NCI-H226 (cell line): ENCODE measurements at regions not wholly inside any gene's neighbourhood (a gene's known extent, or its start where the extent isn't known, plus 50 kb on each side); places are given as distances from the start of the nearest gene placed in this dataset.
A peak's percentile ranks its signal among the peaks of the same experiment; 100 is the strongest.

ENCODE experiments used
- DNase-seq: peaks from one replicate; pipeline ENCODE4 v3.0.0-alpha.2; 2015

DNA sequence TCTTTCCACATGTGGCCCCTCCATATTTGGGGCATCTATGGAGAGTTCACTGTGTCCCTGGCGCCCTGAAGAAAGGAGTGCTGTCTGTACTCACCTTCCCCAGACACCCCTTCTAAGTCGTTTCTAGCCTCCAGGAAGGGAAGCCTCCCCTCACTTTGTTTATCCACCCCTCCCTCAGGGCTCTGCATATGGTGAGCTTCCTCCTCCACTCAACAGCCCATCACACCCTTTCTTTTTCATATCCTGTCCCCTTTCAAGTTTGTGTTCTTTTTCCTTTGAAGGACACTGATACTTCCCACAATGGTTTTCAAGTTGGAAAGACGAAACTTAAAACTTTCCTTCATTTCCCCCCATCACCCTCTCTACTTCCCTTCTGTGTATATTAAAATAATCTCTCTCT lies 291.4 kb upstream of the POU3F3 start:
- DNase-seq: no peak

- no peak for DNase-seq
Measured at GRCh38 chr2:104563398-104563996, 290.4 kb upstream of the POU3F3 start.

DNA sequence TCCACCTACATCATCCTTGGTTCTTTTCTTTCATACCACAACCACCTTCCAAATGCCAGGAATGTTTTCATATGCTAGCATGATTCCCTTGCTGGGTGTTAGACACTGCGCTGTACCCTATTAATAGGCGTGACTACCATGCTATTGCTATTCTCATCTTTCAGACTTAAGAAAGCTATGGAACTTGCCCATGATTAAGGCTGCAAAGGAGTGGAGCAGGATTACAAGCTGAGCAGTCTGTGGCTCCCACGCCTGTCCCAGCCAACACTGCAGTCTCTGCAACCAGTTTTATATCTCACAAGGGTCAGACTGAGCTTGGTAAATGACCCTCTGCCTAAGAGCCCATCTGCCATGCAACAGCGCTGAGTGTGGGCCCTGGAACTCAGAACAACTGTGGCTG lies 285.7 kb upstream of the POU3F3 start:
- DNase-seq: no peak

DNA sequence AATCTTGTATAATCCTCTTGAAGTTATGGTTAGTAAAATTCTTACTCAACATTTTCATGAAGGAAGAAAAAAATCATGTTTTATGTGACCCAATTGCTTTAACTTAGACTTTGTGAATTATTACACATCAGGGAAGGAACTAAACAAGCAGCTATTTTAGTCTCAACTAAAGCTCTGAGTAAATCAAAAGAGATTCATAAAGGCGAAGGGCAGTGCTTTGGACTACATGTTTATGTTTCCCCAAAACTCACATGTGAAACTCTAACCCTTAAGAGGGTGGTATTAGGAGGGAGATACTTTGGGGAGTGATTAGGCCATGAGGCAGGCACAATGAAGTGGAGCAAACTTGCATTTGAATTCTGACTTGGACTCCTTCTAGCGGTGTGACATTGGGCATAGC lies 283.7 kb upstream of the POU3F3 start:
- DNase-seq: no peak

GRCh38 chr2:104572834-104573233 lies 281.1 kb upstream of the POU3F3 start:
- DNase-seq: no peak

DNA sequence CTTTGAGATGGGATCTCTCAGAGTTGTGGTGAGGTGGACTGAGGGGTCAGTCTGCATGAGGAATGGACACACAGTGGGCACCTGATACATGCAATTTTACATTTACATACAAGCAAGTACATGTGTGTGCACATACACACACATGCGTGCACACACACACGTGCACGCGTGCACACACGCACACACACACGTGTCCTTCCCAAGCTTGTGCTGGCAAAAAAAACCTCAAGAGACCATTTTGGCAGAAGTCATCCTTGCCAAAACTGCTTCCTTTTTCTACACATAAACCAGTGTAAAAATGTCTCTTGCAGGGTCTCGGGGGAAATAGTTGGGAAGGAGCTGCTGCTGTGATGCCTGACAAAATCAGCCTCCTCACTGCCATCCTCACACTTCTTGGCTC lies 279.5 kb upstream of the POU3F3 start:
- DNase-seq: no peak

- DNase-seq: no peak
Measured at GRCh38 chr2:104577143-104577542, 276.8 kb upstream of the POU3F3 start.

DNA sequence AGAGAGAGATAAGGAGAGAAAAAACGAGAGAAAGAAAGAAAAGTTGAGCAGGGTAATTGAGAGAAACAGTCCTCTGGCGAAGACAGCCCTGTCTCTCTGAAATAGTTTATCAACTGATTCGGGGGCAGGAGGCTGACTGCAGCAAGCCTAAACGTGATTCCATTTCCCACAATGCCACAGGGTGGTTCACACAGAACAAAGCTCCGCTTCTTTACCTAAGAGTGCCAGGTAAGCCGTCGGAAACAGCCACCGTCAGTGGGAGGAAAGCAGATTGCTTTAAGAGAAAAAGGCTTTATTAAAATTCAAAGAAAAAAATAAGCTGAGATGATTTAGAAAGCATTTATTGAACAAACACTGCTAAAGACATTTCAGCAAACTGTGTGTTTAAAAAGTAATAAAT lies 271.4 kb upstream of the POU3F3 start:
- DNase-seq: no peak

GRCh38 chr2:104583811-104584210 lies 270.1 kb upstream of the POU3F3 start:
- DNase-seq: no peak

- no peak for DNase-seq
Measured at GRCh38 chr2:104584393-104584792, 269.5 kb upstream of the POU3F3 start.

- DNase-seq: no peak
Measured at GRCh38 chr2:104595576-104595975, 258.3 kb upstream of the POU3F3 start.

DNA sequence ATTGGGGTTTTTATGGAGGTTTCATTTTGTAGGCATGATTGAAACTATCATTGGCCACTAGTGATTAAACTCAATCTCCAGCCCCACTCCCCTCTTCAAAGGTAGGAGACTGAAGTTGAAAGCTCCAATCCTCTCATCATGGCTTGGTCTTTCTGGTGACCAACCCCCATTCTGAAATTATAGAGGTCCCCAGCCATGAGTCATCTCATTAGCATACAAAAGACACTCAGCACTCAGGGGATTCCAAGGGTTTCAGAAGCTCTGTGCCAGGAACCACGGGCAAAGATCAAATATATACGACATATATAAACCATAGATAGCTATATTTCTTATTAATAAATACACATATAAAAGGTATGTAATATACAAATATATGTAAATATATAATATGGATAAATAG lies 256.0 kb upstream of the POU3F3 start:
- no peak for DNase-seq

DNA sequence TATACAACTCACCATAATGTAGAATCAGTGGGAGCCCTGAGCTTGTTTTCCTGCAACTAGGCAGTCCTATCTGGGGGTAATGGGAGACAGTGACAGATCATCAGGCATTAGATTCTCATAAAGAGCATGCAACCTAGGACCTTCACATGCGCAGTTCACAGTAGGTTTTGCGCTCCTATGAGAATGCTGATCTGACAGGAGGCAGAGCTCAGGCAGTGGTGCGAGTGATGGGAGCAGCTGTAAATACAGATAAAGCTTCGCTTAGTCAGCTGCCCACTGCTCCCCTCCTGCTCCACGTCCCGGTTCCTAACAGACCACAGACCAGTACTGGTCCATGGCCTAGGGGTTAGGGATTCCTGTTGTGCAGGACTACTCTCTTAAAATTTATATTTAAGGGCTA lies 255.3 kb upstream of the POU3F3 start:
- no peak for DNase-seq

DNA sequence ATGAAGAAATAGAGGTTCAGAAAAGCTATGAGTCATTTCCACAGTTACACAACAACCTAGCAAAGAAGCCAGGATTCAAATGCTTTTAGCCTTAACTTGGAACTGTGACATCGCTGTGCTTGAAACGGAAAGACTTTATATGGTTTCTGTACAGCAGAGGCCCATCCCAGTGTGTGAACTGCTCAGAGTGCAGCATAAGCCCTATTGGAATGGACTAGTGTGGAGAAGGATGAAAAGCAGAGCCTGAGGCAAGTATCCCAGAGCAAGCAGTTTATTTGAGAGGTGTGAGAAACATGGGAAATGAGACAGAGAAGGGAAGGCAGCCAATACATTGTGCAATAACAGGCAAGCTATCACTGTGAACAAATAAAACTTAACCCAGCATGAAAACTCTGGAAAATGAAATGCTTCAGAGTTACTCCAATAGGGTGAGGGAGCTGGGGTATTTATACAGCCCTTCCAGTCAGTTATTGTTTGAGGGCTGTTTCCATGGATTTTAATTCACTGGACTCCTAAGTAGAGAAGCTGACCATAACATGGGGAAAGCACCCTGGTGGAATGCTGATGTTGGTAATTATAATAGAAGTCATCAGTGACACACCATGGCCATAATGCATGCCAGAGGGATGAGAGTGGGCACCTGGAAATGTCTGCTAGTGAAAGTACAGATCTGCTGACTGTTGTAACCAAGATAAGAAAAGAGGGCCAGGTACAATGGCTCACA lies 254.0 kb upstream of the POU3F3 start:
- peak; percentile 1 for DNase-seq

DNA sequence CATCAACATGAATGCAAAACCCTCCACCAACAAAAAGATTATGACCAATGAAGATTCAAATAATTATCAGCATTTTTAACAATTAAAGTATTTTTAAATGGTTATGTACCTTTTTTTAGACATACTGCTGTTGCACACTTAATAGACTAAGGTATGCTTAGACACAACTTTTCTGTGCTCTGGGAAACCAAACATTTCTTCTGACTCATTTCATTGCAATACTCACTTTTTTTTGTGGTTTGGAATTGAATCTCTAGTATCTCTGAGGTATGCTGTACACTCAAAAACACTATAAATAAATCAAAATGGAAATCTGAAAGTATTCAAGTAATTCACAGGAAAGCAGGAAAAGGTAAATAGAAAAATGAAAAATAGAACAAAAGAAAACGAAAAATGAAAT lies 247.9 kb upstream of the POU3F3 start:
- no peak for DNase-seq

- DNase-seq: no peak
Measured at GRCh38 chr2:104616856-104617255, 237.1 kb upstream of the POU3F3 start.

DNA sequence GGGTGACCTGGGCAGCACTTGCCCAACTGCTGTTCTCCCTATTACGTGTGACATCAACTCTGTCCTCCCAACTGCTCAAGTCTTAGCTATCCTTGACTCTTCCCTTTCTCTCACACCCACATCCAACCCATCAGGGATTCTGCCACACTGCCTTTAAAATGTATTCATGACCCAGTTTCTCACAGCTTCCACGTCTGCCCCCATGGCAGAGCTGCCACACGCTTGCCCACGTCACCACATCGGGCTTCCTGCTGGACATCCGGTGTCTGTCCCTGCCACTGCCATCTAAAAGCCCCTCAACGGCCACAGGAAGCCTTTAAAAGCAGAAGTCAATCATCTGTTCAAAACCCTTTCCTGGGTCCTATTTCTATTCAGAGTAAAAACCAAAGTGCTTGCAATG lies 233.1 kb upstream of the POU3F3 start:
- DNase-seq: no peak

GRCh38 chr2:104635608-104636007 lies 218.3 kb upstream of the POU3F3 start:
- no peak for DNase-seq

- no peak for DNase-seq
Measured at GRCh38 chr2:104638190-104638858, 215.6 kb upstream of the POU3F3 start.

- no peak for DNase-seq
Measured at GRCh38 chr2:104638859-104639202, 215.1 kb upstream of the POU3F3 start.

DNA sequence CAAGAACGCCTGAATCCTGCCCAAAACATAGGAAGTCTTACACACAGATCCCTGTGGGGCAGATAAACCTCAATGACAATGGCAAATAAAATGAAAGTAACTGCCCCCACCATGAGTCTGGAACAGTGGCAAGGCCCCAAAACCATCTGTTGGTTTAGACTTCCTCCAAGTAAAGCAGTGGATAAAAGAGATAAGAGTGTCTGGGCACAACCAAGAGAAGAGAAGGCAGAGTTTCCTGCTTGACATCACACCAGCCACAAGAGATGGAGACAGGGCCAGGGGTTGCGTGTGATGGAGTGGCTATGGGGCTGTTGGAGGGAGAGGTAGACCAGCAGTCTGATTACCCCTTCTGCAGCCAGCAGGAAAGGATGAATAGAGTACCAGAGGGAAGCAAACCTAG lies 212.1 kb upstream of the POU3F3 start:
- no peak for DNase-seq

- no peak for DNase-seq
Measured at GRCh38 chr2:104648376-104648775, 205.5 kb upstream of the POU3F3 start.

GRCh38 chr2:104649866-104650265 lies 204.0 kb upstream of the POU3F3 start:
- DNase-seq: no peak

DNA sequence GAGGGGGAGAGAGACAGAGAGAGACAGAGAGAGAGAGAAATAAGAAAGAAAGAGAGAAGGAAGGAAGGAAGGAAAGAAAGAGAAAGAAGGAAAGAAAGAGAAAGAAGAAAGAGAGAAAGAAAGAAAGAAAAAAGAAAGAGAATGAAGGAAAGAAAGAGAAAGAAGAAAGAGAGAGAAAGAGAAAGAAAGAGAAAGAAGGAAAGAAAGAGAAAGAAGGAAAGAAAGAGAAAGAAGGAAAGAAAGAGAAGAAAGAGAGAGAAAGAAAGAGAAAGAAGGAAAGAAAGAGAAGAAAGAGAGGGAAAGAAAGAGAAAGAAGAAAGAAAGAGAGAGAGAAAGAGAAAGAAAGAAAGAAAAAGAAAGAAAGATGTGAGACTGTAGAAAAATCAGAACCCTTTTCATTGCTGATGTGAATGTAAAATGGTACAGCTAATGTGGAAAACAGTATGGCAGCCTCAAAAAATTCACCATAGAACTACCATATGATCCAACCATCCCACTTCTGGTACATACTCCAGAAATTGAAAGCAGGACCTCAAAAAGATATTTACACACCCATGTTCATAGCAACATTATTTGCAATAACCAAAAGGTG lies 203.4 kb upstream of the POU3F3 start:
- DNase-seq: no peak
